GM12875 (cell line): ENCODE measurements at regions not wholly inside any gene's neighbourhood (a gene's known extent, or its start where the extent isn't known, plus 50 kb on each side); places are given as distances from the start of the nearest gene placed in this dataset.

Experiments used
- H3K4me3 ChIP-seq: one replicate; pipeline ENCODE4 v1.5.1; 2011; ENCODE audit warnings: low read depth, low read length, control low read depth
- TF ChIP-seq, protein P1 (sequence below): IDR thresholded peaks from 2 replicates; pipeline ENCODE4 v1.5.1; 2011; ENCODE audit warnings: low read depth, mild to moderate bottlenecking, control low read depth, inconsistent platforms, low read length, moderate library complexity, borderline replicate concordance; ENCODE audit not compliant: insufficient read depth

DNA sequence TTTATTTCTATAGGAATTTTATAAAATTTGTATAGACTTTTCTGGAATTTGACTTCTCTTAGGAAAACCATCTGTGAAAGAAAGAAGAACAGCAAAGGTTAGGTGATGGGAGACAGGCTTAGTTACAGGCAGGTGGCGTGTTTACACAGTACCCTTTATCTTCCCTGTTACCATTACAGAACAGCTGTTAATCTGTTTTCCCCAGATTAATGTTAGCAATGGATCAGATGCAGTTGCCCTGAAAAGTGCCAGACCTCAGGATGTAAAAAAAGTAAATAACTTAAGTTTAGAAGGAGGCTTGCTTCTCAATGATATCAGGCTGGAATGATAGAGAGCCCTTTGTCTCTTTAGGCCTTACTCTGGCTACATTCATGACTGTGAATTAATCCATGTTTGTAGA is 1186.5 kb upstream of the TENM4 start:
- H3K4me3 ChIP-seq, result no peak overlapping the region
- TF ChIP-seq, protein P1, sequence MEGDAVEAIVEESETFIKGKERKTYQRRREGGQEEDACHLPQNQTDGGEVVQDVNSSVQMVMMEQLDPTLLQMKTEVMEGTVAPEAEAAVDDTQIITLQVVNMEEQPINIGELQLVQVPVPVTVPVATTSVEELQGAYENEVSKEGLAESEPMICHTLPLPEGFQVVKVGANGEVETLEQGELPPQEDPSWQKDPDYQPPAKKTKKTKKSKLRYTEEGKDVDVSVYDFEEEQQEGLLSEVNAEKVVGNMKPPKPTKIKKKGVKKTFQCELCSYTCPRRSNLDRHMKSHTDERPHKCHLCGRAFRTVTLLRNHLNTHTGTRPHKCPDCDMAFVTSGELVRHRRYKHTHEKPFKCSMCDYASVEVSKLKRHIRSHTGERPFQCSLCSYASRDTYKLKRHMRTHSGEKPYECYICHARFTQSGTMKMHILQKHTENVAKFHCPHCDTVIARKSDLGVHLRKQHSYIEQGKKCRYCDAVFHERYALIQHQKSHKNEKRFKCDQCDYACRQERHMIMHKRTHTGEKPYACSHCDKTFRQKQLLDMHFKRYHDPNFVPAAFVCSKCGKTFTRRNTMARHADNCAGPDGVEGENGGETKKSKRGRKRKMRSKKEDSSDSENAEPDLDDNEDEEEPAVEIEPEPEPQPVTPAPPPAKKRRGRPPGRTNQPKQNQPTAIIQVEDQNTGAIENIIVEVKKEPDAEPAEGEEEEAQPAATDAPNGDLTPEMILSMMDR, result no peak

DNA sequence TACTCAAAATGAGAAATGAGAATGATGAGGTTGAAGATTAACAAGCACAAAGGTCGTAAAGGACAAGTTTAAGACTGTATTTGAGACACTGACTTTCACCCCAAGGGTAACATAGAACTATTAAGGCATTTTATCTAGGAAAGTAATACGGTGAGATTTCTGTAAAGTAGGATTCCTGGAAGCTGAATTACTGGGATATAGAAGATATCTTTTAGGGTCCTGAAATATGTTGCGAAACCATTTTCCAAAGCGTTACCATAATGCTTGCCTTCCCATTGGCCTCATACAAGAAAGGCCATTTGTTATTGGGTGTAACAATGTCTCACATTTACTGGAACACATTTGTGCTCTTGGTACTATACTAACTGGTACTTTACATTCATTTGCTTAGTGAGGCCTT is 1185.9 kb upstream of the TENM4 start:
- no peak overlapping the region for H3K4me3 ChIP-seq
- TF ChIP-seq, protein P1, result no peak

DNA sequence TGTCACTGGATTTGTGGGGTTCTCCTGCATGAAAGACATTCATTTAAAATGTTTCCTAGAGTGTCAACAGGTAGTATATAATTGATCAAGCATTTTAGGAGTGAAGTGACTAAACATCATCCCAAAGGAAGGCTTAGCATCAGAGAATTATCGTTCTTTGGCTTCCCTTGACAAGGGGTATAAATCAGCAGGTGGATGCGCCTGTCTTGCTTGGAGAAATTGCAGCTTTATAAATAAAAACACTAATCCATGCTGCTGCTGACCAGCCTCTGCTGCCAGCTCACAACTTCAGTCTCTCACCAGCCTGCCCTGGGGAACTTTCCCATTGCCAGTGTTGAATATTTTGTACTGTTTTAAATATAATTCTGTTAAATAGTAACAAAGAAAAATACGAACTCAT is 1184.7 kb upstream of the TENM4 start:
- TF ChIP-seq, protein P1, result no peak
- no peak overlapping the region for H3K4me3 ChIP-seq

DNA sequence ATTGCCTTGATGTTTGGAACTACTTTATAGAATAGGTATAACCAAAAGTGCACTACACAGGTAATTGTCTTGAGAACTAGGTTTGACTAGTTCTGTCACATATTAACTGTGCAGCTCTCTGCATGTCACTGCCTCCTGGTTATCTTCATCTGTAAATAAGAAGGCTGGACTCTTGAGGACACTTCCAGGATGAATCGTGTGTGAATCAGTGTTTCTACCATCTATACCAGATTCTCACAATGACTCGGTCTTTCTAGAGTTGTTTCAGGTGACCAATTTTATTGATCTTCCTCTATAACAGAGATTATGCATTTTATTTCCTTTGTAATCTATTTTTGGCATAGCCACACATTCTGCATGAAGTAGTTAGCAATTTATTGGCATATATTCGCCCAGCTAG is 1181.0 kb upstream of the TENM4 start:
- TF ChIP-seq, protein P1, result no peak

DNA sequence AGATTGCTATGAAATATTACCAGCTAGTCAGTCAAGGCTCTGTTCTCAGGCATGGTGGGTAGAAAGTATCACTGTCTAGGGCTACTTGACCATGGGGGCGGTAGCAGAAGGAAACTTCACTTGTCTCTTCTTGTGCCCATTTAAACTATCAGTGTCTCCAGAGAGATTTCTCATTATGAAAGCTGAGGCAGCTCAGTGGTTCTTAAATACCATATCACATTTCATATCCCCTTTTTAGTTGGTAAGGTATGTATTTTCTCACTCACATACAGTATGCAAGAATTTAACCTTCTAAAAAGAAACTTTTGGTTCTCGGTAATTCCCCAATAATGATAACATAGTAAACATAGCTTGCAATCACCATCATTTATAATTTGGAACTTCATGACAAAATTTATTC is 1180.0 kb upstream of the TENM4 start:
- H3K4me3 ChIP-seq, result no peak overlapping the region
- TF ChIP-seq, protein P1, result no peak

More for the DNA sequence above, 1181.0 kb upstream of the TENM4 start:
- no peak overlapping the region for H3K4me3 ChIP-seq

DNA sequence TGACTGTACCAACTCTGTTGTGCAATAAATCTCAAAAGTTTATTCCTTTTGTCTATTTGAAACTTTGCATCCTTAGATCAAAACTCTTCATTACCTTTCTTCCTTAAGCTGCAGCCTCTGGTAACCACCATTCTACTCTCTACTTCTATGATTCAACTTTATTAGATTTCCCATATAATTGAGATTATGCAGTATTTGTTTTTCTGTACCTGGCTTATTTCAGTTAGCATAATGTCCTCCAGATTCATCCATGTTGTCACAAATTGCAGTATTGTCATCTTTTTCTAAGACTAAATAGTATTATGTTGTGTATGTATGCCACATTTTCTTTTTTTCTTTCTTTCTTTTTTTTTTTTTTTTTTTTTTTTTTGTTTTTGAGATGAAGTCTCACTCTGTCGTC is 1176.3 kb upstream of the TENM4 start:
- TF ChIP-seq, protein P1, result no peak
- no peak overlapping the region for H3K4me3 ChIP-seq

DNA sequence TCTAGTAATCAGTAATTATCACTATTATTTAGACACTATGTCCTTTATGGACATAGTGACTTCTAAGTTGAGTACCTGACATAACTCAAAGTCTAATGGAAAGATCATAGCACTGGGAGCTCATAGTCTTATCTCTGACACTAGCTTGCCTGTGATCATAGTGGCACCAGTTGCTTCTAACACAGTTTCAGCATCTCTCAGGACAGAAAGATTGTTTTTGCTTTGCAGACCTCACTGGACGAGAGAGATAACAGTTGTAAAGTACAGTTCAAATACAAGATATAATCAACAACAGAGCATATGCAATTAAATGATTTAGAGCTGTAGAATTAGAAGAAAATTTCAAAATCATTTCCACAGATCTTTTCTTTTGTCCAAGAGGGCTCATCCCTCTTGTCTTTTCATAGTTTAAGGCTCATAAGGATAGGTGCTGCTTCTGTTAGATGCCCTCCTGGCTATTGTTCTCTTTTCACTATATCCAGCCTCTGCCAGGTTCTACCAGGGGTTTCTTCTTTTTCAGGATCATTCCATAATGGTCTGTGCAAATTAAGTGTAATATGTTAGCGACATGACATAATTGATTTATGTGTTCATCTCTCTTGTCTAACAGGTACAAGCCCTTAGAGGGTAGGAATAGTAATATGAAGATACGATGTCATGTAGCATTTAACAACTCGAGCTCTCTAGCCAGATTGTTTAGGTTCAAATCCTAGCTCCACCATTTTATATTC is 1175.4 kb upstream of the TENM4 start:
- no peak overlapping the region for H3K4me3 ChIP-seq
- TF ChIP-seq, protein P1, result no peak
